Chondrocyte (in vitro differentiated cells): ENCODE measurements at regions not wholly inside any gene's neighbourhood (a gene's known extent, or its start where the extent isn't known, plus 50 kb on each side); places are given as distances from the start of the nearest gene placed in this dataset.

ENCODE experiments used
- DNase-seq: peaks from one replicate; pipeline ENCODE4 v3.0.0; 2021; ENCODE audit warnings: mixed read lengths, low spot score
- H3K27ac Mint-ChIP-seq: one replicate; pipeline ENCODE4 v1.8.0; 2021; ENCODE audit warnings: mild to moderate bottlenecking, moderate library complexity, mixed read lengths; ENCODE audit not compliant: unreplicated experiment
- H3K27me3 Mint-ChIP-seq: 2 replicates; pipeline ENCODE4 v1.8.0; 2021; ENCODE audit warnings: low read depth, mixed read lengths
- H3K36me3 Mint-ChIP-seq: 2 replicates; pipeline ENCODE4 v1.8.0; 2021; ENCODE audit warnings: low read depth, mixed read lengths
- H3K4me1 Mint-ChIP-seq: 2 replicates; pipeline ENCODE4 v1.8.0; 2021; ENCODE audit warnings: low read depth, mild to moderate bottlenecking, mixed read lengths
- H3K4me3 Mint-ChIP-seq: one replicate; pipeline ENCODE4 v1.8.0; 2021; ENCODE audit warnings: mild to moderate bottlenecking, moderate library complexity, mixed read lengths; ENCODE audit not compliant: unreplicated experiment
- H3K9me3 Mint-ChIP-seq: 2 replicates; pipeline ENCODE4 v1.8.0; 2021; ENCODE audit warnings: low read depth, mixed read lengths
- CTCF ChIP-seq: fragments of 200-600 bp; sonication (generic); IDR thresholded peaks from 2 replicates; pipeline ENCODE4 v1.5.0; 2021; ENCODE audit warnings: antibody characterized with exemption, mild to moderate bottlenecking, moderate library complexity

GRCh38 chr2:13005761-13006335 is 289.1 kb downstream of the TRIB2 start:
- Mint-ChIP-seq H3K36me3 (no peaks in the 10 kb centered on the region), H3K27ac (no peak overlapping the region), H3K27me3 (no peaks in the 10 kb centered on the region), H3K9me3 (no peaks in the 10 kb centered on the region), H3K4me3 (no peak overlapping the region), H3K4me1 (peaks cover 31% of the 10 kb centered on the region)
- DNase-seq: no peak
- no peak for TF ChIP-seq CTCF

- no peak overlapping the region for H3K27ac Mint-ChIP-seq
- H3K4me3 Mint-ChIP-seq: no peak overlapping the region
- no peaks in the 10 kb centered on the region for H3K9me3 Mint-ChIP-seq
- H3K4me1 Mint-ChIP-seq: peaks cover 29% of the 10 kb centered on the region
- no peaks in the 10 kb centered on the region for H3K27me3 Mint-ChIP-seq
- H3K36me3 Mint-ChIP-seq: no peaks in the 10 kb centered on the region
- TF ChIP-seq CTCF: no peak
- DNase-seq: no peak
These were observed 289.7 kb downstream of the TRIB2 start for GRCh38 chr2:13006426-13006825.

GRCh38 chr2:13006829-13007717 is 290.3 kb downstream of the TRIB2 start:
- peaks cover 29% of the 10 kb centered on the region for H3K4me1 Mint-ChIP-seq
- peak; percentile 98 for TF ChIP-seq CTCF
- DNase-seq: no peak
- H3K9me3 Mint-ChIP-seq: no peaks in the 10 kb centered on the region
- H3K27me3 Mint-ChIP-seq: no peaks in the 10 kb centered on the region
- no peaks in the 10 kb centered on the region for H3K36me3 Mint-ChIP-seq
- no peak overlapping the region for H3K27ac Mint-ChIP-seq
- peak overlapping the region; percentile 50 for H3K4me3 Mint-ChIP-seq

- H3K9me3 Mint-ChIP-seq: no peaks in the 10 kb centered on the region
- no peak overlapping the region for H3K27ac Mint-ChIP-seq
- H3K36me3 Mint-ChIP-seq: no peaks in the 10 kb centered on the region
- DNase-seq: no peak
- no peaks in the 10 kb centered on the region for H3K27me3 Mint-ChIP-seq
- peaks cover 18% of the 10 kb centered on the region for H3K4me1 Mint-ChIP-seq
- TF ChIP-seq CTCF: no peak
- H3K4me3 Mint-ChIP-seq: no peak overlapping the region
These were observed 292.4 kb downstream of the TRIB2 start for GRCh38 chr2:13009027-13009642.

GRCh38 chr2:13010283-13010682 is 293.5 kb downstream of the TRIB2 start:
- Mint-ChIP-seq H3K4me3 (no peak overlapping the region), H3K4me1 (peaks cover 18% of the 10 kb centered on the region), H3K27ac (no peak overlapping the region), H3K9me3 (no peaks in the 10 kb centered on the region), H3K27me3 (no peaks in the 10 kb centered on the region), H3K36me3 (no peaks in the 10 kb centered on the region)
- no peak for DNase-seq
- TF ChIP-seq CTCF: no peak
